Mesothelial cell of epicardium (in vitro differentiated cells): ENCODE measurements at regions not wholly inside any gene's neighbourhood (a gene's known extent, or its start where the extent isn't known, plus 50 kb on each side); places are given as distances from the start of the nearest gene placed in this dataset.
"Not testable (repeated sequence)": the region's sequence is repeated elsewhere in the genome, so short reads cannot be mapped to it uniquely, and the experiment has no call there.

Experiments used
- DNase-seq, 2 experiments: peaks; one replicate each; pipeline ENCODE4 v3.0.0; 2021; ENCODE audit warnings: low spot score in 2 of 2; ENCODE audit not compliant: unreplicated experiment in 2 of 2
- H3K27ac Mint-ChIP-seq: 2 replicates; pipeline ENCODE4 v1.8.0; 2021; ENCODE audit warnings: mixed read lengths
- H3K27me3 Mint-ChIP-seq: 2 replicates; pipeline ENCODE4 v1.8.0; 2021; ENCODE audit warnings: low read depth, mixed read lengths
- H3K36me3 Mint-ChIP-seq: 2 replicates; pipeline ENCODE4 v1.8.0; 2021; ENCODE audit warnings: mixed read lengths
- H3K4me1 Mint-ChIP-seq: 2 replicates; pipeline ENCODE4 v1.8.0; 2021; ENCODE audit warnings: mixed read lengths
- H3K4me3 Mint-ChIP-seq: 2 replicates; pipeline ENCODE4 v1.8.0; 2021; ENCODE audit warnings: mild to moderate bottlenecking, moderate library complexity, mixed read lengths
- H3K9me3 Mint-ChIP-seq: 2 replicates; pipeline ENCODE4 v1.8.0; 2021; ENCODE audit warnings: mixed read lengths
- TF ChIP-seq, protein P1 (sequence below): fragments of 200-600 bp; sonication (generic); IDR thresholded peaks from one replicate; pipeline ENCODE4 v1.5.0; 2021; ENCODE audit warnings: antibody characterized with exemption; ENCODE audit not compliant: unreplicated experiment

DNA sequence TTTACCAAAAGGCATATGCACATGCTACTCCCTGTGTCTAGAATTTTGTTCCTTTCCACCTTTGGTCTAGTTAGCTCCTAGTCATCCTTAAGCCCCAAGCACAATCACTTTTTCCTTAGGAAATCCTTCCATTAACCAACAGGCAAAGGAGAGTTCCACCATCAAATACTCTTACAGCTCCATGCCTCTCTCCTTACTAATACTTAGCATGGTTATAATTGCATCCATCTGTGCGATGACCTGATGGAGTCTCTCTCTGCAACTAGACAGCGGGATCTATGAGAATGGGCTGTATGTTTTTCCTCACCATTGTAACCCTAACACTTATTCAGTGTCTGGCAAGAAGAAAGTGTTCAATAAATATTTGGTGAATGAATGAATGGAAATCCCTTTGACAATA, 69.3 kb upstream of the SMAD3 start:
- no peak overlapping the region for H3K4me3 Mint-ChIP-seq
- H3K36me3 Mint-ChIP-seq, result no peaks in the 10 kb centered on the region
- H3K27ac Mint-ChIP-seq, result no peak overlapping the region
- peaks cover 13% of the 10 kb centered on the region for H3K27me3 Mint-ChIP-seq
- TF ChIP-seq, protein P1, sequence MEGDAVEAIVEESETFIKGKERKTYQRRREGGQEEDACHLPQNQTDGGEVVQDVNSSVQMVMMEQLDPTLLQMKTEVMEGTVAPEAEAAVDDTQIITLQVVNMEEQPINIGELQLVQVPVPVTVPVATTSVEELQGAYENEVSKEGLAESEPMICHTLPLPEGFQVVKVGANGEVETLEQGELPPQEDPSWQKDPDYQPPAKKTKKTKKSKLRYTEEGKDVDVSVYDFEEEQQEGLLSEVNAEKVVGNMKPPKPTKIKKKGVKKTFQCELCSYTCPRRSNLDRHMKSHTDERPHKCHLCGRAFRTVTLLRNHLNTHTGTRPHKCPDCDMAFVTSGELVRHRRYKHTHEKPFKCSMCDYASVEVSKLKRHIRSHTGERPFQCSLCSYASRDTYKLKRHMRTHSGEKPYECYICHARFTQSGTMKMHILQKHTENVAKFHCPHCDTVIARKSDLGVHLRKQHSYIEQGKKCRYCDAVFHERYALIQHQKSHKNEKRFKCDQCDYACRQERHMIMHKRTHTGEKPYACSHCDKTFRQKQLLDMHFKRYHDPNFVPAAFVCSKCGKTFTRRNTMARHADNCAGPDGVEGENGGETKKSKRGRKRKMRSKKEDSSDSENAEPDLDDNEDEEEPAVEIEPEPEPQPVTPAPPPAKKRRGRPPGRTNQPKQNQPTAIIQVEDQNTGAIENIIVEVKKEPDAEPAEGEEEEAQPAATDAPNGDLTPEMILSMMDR, result no peak
- DNase-seq, result no peak
- H3K4me1 Mint-ChIP-seq, result no peaks in the 10 kb centered on the region
- H3K9me3 Mint-ChIP-seq, result peaks cover 9% of the 10 kb centered on the region

DNA sequence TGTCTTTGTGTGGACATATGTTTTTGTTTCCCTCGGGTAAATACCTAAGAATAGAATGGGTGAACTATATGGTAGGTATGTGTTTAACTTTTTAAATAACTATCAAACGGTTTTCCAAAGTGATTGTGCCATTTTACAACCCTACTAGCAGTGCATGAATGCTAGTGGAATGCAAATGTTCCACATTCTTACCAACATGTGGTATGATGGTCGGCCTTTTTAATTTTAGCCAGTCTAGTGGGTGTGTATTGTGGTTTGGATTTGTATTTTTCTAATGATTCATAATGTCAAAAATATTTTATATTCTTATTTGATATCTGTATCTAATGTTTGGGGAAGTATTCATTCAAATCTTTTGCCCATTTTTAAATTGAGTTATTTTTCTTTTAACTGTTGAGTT, 68.2 kb upstream of the SMAD3 start:
- Mint-ChIP-seq H3K36me3 (no peaks in the 10 kb centered on the region), H3K4me1 (no peaks in the 10 kb centered on the region), H3K27ac (no peak overlapping the region), H3K9me3 (peaks cover 9% of the 10 kb centered on the region), H3K4me3 (no peak overlapping the region), H3K27me3 (peaks cover 11% of the 10 kb centered on the region)
- TF ChIP-seq, protein P1, result no peak
- no peak for DNase-seq

DNA sequence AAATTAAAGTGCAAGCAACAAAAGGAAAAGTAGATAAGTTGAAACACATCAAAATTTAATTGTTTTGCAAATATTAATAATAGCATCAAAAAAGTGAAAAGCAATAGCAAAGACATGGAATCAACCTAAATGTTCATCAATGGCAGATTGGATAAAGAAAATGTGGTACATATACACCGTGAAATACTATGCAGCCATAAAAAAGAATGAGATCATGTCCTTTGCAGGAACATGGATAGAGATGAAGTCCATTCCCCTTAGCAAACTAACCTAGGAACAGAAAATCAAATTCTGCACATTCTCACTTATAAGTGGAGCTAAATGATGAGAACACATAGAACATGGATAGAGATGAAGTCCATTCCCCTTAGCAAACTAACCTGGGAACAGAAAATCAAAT, 67.2 kb upstream of the SMAD3 start:
- H3K36me3 Mint-ChIP-seq, H3K4me3 Mint-ChIP-seq, H3K4me1 Mint-ChIP-seq, H3K9me3 Mint-ChIP-seq, DNase-seq, H3K27me3 Mint-ChIP-seq, H3K27ac Mint-ChIP-seq: not testable (repeated sequence)

DNA sequence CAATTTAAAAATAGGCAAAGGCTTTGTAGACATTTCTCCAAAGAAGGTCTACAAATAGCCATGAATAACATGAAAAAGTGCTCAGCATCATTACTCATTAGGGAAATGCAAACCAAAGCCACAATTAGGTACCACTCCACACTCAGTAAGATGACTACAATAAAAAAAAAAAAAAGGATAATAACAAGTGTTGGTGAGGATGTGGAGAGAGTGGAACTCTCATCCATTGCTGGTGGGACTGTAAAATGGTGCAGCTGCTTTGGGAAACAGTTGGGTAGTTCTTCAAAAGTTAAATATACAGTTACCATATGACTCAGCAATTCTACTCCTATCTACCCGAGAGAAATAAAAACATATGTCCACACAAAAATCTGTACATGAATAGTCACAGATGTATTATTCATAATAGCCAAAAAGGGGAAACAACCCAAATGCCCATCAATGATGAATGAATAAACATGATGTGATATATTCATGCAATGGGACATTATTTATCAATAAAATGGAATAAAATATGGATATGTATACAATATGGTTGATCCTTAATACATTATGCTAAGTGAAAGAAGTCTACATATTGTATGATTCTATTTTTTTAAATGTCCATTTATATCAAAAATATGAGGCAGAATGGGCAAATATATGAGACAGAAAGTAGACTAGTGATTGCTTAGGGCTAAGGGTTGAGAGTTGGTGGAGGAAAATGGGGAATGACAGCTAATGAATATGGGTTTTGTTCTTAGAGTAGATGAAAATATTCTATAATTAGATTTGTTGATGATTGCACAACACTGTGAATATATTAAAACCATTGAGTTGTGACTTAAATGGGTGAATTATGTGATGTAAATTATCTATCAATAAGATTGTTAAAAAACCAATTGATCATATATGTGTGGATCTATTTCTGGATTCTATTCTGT, 66.1 kb upstream of the SMAD3 start:
- Mint-ChIP-seq H3K27me3 (peaks cover 5% of the 10 kb centered on the region), H3K4me1 (no peaks in the 10 kb centered on the region), H3K36me3 (no peaks in the 10 kb centered on the region), H3K27ac (no peak overlapping the region), H3K4me3 (no peak overlapping the region), H3K9me3 (peaks cover 9% of the 10 kb centered on the region)
- TF ChIP-seq, protein P1, result no peak
- no peak for DNase-seq

DNA sequence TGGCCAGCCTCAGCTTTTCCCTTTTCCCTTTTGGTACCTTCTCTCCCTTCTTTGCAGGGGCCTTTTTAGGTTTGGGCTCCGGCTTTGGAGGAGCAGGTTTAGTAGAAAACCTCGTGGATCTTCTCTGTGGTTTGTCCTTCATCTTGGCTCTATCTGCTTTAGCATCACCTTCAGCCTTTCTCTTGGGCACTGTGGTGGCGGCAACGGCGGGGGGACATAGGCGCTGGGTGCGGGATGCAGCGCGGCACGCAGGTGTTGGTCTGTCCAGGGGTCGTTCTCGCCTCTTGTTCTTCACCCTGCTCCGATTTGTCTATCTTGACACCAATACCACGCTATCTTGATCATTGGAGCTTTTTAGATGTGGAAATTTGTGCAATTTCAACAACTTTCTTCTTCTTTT, 64.5 kb upstream of the SMAD3 start:
- peaks cover 5% of the 10 kb centered on the region for H3K27me3 Mint-ChIP-seq
- no peaks in the 10 kb centered on the region for H3K36me3 Mint-ChIP-seq
- H3K4me3 Mint-ChIP-seq, result no peak overlapping the region
- H3K4me1 Mint-ChIP-seq, result no peaks in the 10 kb centered on the region
- H3K27ac Mint-ChIP-seq, result no peak overlapping the region
- H3K9me3 Mint-ChIP-seq, result peaks cover 9% of the 10 kb centered on the region
- DNase-seq, result no peak
- TF ChIP-seq, protein P1, result no peak

DNA sequence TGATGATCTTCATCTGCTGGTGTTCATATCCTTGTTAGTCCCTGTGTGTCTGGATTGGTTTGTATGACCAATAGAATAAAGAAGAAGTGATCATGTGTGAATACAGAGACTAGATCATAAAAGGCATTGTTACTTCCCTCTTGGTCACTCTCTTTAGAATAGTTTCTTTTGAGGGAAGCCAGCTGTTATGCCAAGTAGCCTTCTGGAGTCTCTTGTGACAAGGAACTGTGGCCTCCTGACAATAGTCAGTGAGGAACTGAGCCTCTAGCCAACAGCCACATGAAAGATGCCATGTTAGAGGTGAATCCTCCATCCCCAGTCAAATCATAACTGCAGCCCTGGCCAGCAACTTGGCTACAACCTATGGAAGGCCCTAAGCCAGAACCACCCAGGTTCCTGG, 63.0 kb upstream of the SMAD3 start:
- DNase-seq, result no peak
- TF ChIP-seq, protein P1, result no peak
- Mint-ChIP-seq H3K4me3 (no peak overlapping the region), H3K27me3 (peaks cover 5% of the 10 kb centered on the region), H3K27ac (no peak overlapping the region), H3K9me3 (peaks cover 9% of the 10 kb centered on the region), H3K4me1 (no peaks in the 10 kb centered on the region), H3K36me3 (no peaks in the 10 kb centered on the region)
